Skin of body (tissue), 1 donor: ENCODE measurements at regions not wholly inside any gene's neighbourhood (a gene's known extent, or its start where the extent isn't known, plus 50 kb on each side); places are given as distances from the start of the nearest gene placed in this dataset.

Experiments used
- DNase-seq: peaks from one replicate; lab custom pipeline; 2025; lab: John Stamatoyannopoulos, UW

GRCh38 chr7:35536396-35536826 lies 158.5 kb downstream of the HERPUD2 start:
- DNase-seq, result no peak

- no peak for DNase-seq
Measured at GRCh38 chr7:35533902-35534301, 161.0 kb downstream of the HERPUD2 start.

GRCh38 chr7:35530124-35531109 lies 164.5 kb downstream of the HERPUD2 start:
- DNase-seq, result no peak

GRCh38 chr7:35529713-35530112 lies 165.2 kb downstream of the HERPUD2 start:
- DNase-seq, result no peak

- DNase-seq, result no peak
Measured at GRCh38 chr7:35528381-35528977, 166.5 kb downstream of the HERPUD2 start.

- DNase-seq, result no peak
Measured at GRCh38 chr7:35526645-35527044, 168.3 kb downstream of the HERPUD2 start.

GRCh38 chr7:35524112-35524804 lies 170.7 kb downstream of the HERPUD2 start:
- no peak for DNase-seq

GRCh38 chr7:35523292-35523691 lies 171.6 kb downstream of the HERPUD2 start:
- DNase-seq, result no peak

- DNase-seq, result no peak
Measured at GRCh38 chr7:35522697-35523096, 172.2 kb downstream of the HERPUD2 start.

GRCh38 chr7:35521941-35522340 lies 173.0 kb downstream of the HERPUD2 start:
- peak; percentile 44 for DNase-seq

GRCh38 chr7:35520810-35521625 lies 173.9 kb downstream of the HERPUD2 start:
- DNase-seq, result peak; percentile 10

- DNase-seq, result peak; percentile 81
Measured at GRCh38 chr7:35519971-35520809, 174.7 kb downstream of the HERPUD2 start.

GRCh38 chr7:35518767-35519166 lies 176.2 kb downstream of the HERPUD2 start:
- DNase-seq, result no peak

- no peak for DNase-seq
Measured at GRCh38 chr7:35516498-35516897, 178.4 kb downstream of the HERPUD2 start.

GRCh38 chr7:35513828-35514227 lies 181.1 kb downstream of the HERPUD2 start:
- DNase-seq, result no peak

- no peak for DNase-seq
Measured at GRCh38 chr7:35513195-35513594, 181.7 kb downstream of the HERPUD2 start.

GRCh38 chr7:35512716-35513115 lies 182.2 kb downstream of the HERPUD2 start:
- no peak for DNase-seq

GRCh38 chr7:35508623-35509400 lies 186.1 kb downstream of the HERPUD2 start:
- peak; percentile 26 for DNase-seq

GRCh38 chr7:35505066-35505465 lies 189.9 kb downstream of the HERPUD2 start:
- no peak for DNase-seq
